ENCODE measurements at regions not wholly inside any gene's neighbourhood (a gene's known extent, or its start where the extent isn't known, plus 50 kb on each side); places are given as distances from the start of the nearest gene placed in this dataset.

- Mint-ChIP-seq H3K36me3 (ENCODE audit: low read depth) (no peaks in the 10 kb centered on the region), H3K9me3 (no peaks in the 10 kb centered on the region), H3K4me1 (no peaks in the 10 kb centered on the region)
Measured at GRCh38 chr5:93658044-93658443, 75.0 kb downstream of the NR2F1 start.

DNA sequence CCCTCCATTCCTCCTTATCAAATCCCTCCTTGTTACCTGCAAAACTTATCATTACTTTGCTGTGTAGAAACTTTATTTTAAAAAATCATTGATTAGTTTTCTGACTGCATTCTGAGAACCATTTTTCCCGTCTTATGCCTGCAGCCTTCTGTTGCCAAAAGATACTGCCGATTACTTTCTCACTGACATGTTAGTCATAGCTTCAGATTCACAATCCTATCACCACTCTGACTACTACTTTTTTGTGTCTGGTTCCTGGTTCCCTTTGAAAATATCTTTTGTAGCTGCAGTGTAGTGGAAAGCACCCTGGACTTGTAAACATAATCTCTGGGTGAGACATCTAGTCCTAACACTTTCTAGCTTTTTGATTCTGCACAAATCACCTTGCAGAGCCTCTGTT is 71.7 kb downstream of the NR2F1 start:
- H3K27ac Mint-ChIP-seq (ENCODE audit: unreplicated experiment): no peak overlapping the region
- H3K36me3 Mint-ChIP-seq (ENCODE audit: low read depth): peaks cover 8% of the 10 kb centered on the region
- peaks cover 6% of the 10 kb centered on the region for H3K9me3 Mint-ChIP-seq
- H3K27me3 Mint-ChIP-seq (ENCODE audit: low read depth): no peaks in the 10 kb centered on the region
- H3K4me3 Mint-ChIP-seq: no peak overlapping the region
- TF ChIP-seq CTCF (conservative IDR thresholded peaks at IDR 0.05): no peak
- DNase-seq (ENCODE audit: low read depth, low spot score): no peak
- H3K4me1 Mint-ChIP-seq: no peaks in the 10 kb centered on the region

More at GRCh38 chr5:93658044-93658443, 75.0 kb downstream of the NR2F1 start:
- no peak for TF ChIP-seq CTCF (conservative IDR thresholded peaks at IDR 0.05)
- no peak overlapping the region for H3K27ac Mint-ChIP-seq (ENCODE audit: unreplicated experiment)
- no peaks in the 10 kb centered on the region for H3K27me3 Mint-ChIP-seq (ENCODE audit: low read depth)
- no peak for DNase-seq (ENCODE audit: low read depth, low spot score)
- no peak overlapping the region for H3K4me3 Mint-ChIP-seq

DNA sequence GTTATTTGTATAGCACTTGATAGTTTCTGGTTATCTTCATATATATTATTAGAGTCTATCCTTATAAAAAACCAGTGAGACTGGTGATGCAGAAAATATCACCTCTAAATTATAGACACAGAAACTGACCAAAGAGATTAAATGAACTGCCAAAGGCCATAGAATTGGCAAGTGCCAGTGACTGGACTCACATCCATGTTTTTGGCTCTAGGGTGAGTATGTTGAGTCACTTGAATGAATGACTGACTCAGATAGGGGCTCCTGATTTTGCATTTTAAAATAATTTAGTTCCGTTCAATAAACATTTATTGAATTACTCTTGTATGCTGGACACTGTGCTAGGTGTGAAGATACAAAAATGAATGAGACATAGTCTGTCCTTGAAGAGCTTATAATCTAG is 70.7 kb downstream of the NR2F1 start:
- no peak for TF ChIP-seq CTCF (conservative IDR thresholded peaks at IDR 0.05)
- Mint-ChIP-seq H3K4me3 (no peak overlapping the region), H3K9me3 (peaks cover 7% of the 10 kb centered on the region), H3K36me3 (ENCODE audit: low read depth) (peaks cover 8% of the 10 kb centered on the region), H3K27me3 (ENCODE audit: low read depth) (no peaks in the 10 kb centered on the region), H3K27ac (ENCODE audit: unreplicated experiment) (no peak overlapping the region), H3K4me1 (no peaks in the 10 kb centered on the region)
- no peak for DNase-seq (ENCODE audit: low read depth, low spot score)

- no peak overlapping the region for H3K27ac Mint-ChIP-seq (ENCODE audit: unreplicated experiment)
- H3K4me3 Mint-ChIP-seq: no peak overlapping the region
- H3K27me3 Mint-ChIP-seq (ENCODE audit: low read depth): no peaks in the 10 kb centered on the region
- peaks cover 8% of the 10 kb centered on the region for H3K36me3 Mint-ChIP-seq (ENCODE audit: low read depth)
- no peak for TF ChIP-seq CTCF (conservative IDR thresholded peaks at IDR 0.05)
- H3K9me3 Mint-ChIP-seq: peaks cover 7% of the 10 kb centered on the region
- no peaks in the 10 kb centered on the region for H3K4me1 Mint-ChIP-seq
- no peak for DNase-seq (ENCODE audit: low read depth, low spot score)
Measured at GRCh38 chr5:93649234-93649900, 66.3 kb downstream of the NR2F1 start.

DNA sequence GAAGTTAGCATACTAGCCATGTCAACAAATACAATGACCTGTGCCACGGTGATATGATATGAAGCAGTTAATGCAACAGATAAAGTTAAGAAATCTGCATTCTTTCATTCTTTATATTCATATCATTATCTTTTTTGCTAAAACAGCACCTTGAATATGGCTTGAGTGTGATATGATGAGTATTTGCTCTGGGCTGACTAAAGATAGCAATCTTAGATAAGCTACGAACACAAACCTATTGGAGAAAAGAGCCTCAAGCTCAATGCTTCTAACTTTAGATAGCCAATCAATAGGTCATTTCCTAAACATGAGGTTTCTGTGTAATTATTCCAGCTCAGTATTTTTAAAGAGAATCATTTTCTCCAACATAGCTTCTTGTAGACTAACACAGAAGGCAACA is 61.7 kb downstream of the NR2F1 start:
- no peak overlapping the region for H3K27ac Mint-ChIP-seq (ENCODE audit: unreplicated experiment)
- H3K4me1 Mint-ChIP-seq: no peaks in the 10 kb centered on the region
- no peak for TF ChIP-seq CTCF (conservative IDR thresholded peaks at IDR 0.05)
- peaks cover 2% of the 10 kb centered on the region for H3K9me3 Mint-ChIP-seq
- DNase-seq (ENCODE audit: low read depth, low spot score): no peak
- no peaks in the 10 kb centered on the region for H3K36me3 Mint-ChIP-seq (ENCODE audit: low read depth)
- H3K4me3 Mint-ChIP-seq: no peak overlapping the region
- no peaks in the 10 kb centered on the region for H3K27me3 Mint-ChIP-seq (ENCODE audit: low read depth)

Data from neural crest cell (in vitro differentiated cells).